CD4-positive, alpha-beta T cell treated with Interleukin-4 for 1 hour (primary cell): ENCODE measurements at regions not wholly inside any gene's neighbourhood (a gene's known extent, or its start where the extent isn't known, plus 50 kb on each side); places are given as distances from the start of the nearest gene placed in this dataset.
"Not testable (repeated sequence)": the region's sequence is repeated elsewhere in the genome, so short reads cannot be mapped to it uniquely, and the experiment has no call there.

Source experiments
- DNase-seq, 2 donors: peaks; one replicate each; pipeline ENCODE4 v3.0.0-alpha.2; 2020 to 2022

DNA sequence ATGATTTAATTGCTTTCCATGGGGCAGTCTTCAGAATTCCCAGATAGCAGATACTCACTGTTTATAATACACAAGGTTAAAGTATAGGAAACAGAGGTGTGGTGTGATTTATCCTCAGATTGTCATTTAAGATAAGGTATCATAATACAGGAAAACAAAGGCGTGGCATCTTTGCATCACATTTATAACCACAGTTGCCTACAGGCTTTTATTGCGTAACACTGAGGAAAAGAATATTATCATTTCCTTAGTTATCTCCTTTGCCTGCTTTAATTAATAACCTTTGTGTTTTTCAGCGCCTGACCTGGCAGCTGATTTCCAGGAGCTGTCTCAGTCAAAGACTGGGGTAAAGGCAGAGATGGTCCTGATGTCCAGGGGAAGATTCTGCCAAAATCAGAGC lies 68.8 kb downstream of the SSX7 start:
- no peak for DNase-seq

DNA sequence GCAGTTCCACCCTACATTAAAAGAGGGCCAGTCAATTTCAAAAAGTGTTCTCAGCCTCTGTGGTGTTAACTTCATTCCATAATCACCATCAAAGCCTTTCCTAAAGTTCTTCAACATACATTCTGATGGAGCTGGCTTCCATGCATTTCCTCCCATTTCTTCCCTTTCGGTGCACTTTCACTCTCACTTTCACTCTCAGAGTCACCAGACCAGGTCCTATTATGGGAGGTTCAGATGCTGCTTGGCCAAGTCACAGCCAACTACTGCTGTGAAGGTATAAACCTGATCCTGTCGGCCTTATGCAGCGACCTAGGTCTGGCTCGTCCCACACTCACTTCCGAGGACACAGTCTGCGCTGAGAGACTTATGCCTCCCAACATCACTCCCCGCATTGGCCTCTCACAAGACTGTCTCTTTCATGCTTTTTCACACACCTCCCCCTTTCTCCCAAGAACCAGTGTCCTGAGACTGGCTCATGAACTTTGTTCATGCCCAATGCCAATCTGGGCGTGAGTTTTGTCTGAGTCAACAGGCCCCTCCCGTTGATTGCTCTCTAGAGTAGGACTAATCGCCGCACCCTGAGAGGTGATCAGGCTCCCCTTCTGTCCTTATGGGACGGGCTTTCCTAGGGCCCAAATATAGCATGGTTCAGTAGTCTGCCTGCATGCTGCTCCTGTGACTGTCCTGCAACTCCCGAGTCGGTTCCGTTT lies 60.8 kb upstream of the XAGE1B start:
- DNase-seq = no peak

DNA sequence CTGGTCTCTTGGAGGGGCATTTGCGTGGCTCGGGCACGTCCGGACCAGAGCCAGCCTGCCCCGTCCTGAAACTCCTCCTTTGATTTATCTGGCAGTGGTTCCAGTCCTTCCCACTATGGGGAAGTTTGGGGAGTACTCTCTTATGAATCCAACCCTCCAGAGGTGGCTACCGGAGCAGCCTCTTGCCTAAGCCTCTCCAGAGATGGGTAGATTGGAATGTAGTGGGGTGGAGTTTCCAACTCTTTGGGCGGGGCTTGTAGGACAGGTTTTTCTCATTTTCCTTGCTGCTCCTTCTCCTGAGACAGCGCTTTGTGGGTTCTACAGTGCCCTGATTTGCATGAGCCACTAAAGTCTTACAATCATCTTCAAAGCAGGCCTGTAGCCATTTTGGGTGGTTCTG lies 60.1 kb upstream of the XAGE1B start:
- DNase-seq = no peak

DNA sequence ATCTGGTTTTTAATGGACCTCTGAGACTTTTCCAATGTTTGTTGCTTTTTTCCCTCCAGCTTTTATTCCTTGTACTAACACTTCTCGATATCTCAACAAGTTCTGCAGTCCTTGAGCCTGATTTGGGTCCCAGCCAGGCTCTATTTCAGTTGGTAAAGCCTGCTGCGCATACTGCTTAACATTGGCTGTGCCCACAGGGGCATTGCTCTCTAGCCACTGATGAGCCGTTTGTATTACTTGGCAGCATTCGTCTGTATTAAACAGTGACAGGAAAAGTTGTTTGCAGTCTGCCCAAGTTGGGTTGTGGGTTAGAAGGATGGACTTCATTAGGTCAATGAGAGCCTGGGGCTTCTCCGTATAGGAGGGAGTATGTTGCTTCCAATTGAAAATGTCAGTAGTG lies 59.6 kb upstream of the XAGE1B start:
- no peak for DNase-seq

DNA sequence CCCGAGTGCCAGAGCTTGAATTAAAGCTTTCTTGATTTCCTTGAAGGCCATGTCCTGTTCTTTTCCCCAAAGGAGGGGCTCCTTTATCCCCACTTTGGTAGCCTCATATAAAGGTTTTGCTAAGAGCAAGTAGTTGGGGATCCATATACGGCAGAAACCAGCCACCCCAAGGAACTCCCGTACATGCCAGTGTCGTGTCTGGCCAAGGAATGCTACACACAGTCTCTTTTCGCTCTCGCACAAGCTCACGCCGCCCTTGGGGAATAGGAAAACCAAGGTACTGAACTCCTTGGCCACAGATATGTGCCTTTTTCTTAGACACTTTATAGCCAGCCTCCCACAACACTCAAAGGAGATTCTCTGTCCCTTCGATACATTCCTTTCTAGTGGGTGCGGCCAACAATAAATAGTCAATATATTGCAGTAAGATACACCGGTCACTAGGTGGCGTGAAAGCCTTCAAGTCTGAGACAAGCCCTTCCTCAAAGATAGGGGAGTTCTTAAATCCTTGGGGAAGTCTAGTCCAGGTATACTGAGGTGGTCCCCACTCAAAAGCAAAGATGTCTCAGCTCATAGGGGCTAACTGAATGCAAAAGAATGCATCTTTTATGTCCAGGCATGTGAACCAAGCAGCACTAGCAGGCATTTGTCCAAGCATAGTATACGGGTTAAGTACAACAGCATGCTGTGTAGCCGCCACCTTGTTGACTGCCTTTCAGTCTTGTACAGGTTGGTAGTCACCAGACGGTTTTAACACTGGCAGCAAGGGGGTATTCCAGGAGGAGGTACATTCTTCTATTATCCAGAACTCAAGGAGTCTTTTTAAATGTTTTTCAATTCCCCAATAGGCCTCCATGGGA lies 57.8 kb upstream of the XAGE1B start:
- DNase-seq = peak in 1 of 2 donors; percentile 33

DNA sequence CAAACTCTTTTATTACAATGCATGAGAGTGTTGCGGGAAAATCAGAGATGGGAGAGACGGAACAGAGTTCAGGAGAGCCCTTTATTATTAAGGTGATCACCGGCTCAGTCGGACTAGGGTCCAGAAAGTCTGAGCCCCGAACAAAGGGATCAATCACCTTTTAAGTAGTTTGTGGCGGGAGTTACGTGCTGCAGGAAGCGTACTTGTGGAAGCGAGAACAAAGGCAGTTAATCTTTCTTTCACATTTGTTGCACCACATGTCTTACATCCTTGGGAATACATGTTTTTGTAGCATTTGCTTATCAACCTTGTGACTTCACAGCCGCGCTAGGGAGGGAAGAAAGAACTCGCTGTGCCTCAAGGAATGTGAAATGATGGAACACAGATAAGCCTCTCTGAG lies 51.3 kb upstream of the XAGE1B start:
- not testable (repeated sequence) for DNase-seq
